Mammary epithelial cell (primary cell): ENCODE measurements at regions not wholly inside any gene's neighbourhood (a gene's known extent, or its start where the extent isn't known, plus 50 kb on each side); places are given as distances from the start of the nearest gene placed in this dataset.

Experiments used
- EZH2 ChIP-seq: IDR thresholded peaks from 2 replicates; pipeline ENCODE4 v1.6.1; 2012; ENCODE audit warnings: low read length, inconsistent platforms, borderline replicate concordance
- TF ChIP-seq, protein P1 (sequence below), 2 donors: IDR thresholded peaks in 1 of 2; conservative IDR thresholded peaks in 1 of 2; 2 replicates each; pipeline ENCODE4 v1.5.1; 2011 to 2012; ENCODE audit warnings: inconsistent platforms in 2 of 2, low read length in 2 of 2, mild to moderate bottlenecking in 2 of 2, control low read depth in 1 of 2, low read depth in 1 of 2; ENCODE audit not compliant: insufficient read depth in 1 of 2; ENCODE audit errors: extremely low read depth in 1 of 2

DNA sequence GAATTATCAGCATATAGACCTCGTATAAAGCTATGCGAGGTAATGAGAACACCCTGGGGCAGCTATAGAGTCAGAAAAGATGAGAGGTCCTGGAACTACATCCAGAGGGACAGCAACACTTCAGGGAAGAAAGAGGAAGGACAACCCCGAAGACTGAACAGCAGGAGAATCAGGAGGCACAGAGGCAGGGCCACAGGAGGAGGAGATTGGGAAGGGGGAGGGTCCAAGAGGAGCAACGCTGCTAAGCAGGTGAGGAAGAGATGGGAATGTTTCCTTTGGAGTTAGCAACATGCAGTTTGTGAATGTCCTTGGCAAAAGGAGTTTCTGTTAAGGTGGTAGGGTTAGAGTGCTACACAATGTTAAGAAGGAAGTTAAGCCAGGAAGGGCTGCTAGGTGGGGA is 79.5 kb upstream of the OLIG3 start:
- TF ChIP-seq, protein P1, sequence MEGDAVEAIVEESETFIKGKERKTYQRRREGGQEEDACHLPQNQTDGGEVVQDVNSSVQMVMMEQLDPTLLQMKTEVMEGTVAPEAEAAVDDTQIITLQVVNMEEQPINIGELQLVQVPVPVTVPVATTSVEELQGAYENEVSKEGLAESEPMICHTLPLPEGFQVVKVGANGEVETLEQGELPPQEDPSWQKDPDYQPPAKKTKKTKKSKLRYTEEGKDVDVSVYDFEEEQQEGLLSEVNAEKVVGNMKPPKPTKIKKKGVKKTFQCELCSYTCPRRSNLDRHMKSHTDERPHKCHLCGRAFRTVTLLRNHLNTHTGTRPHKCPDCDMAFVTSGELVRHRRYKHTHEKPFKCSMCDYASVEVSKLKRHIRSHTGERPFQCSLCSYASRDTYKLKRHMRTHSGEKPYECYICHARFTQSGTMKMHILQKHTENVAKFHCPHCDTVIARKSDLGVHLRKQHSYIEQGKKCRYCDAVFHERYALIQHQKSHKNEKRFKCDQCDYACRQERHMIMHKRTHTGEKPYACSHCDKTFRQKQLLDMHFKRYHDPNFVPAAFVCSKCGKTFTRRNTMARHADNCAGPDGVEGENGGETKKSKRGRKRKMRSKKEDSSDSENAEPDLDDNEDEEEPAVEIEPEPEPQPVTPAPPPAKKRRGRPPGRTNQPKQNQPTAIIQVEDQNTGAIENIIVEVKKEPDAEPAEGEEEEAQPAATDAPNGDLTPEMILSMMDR (conservative IDR thresholded peaks at IDR 0.05 in 1 of 2, IDR thresholded peaks at IDR 0.05 in 1 of 2; ENCODE audit: extremely low read depth in 1 of 2, insufficient read depth in 1 of 2, low read depth in 1 of 2, low read length in 2 of 2): no peak
- TF ChIP-seq EZH2: no peak
